ENCODE measurements at regions not wholly inside any gene's neighbourhood (a gene's known extent, or its start where the extent isn't known, plus 50 kb on each side); places are given as distances from the start of the nearest gene placed in this dataset.

- TF ChIP-seq CTCF (IDR thresholded peaks at IDR 0.05), result no peak
- no peak for TF ChIP-seq POLR2A (IDR thresholded peaks at IDR 0.05)
Observed at GRCh38 chr3:106048946-106049481, 180.2 kb upstream of the CBLB start.
